ENCODE measurements at regions not wholly inside any gene's neighbourhood (a gene's known extent, or its start where the extent isn't known, plus 50 kb on each side); places are given as distances from the start of the nearest gene placed in this dataset.

DNA sequence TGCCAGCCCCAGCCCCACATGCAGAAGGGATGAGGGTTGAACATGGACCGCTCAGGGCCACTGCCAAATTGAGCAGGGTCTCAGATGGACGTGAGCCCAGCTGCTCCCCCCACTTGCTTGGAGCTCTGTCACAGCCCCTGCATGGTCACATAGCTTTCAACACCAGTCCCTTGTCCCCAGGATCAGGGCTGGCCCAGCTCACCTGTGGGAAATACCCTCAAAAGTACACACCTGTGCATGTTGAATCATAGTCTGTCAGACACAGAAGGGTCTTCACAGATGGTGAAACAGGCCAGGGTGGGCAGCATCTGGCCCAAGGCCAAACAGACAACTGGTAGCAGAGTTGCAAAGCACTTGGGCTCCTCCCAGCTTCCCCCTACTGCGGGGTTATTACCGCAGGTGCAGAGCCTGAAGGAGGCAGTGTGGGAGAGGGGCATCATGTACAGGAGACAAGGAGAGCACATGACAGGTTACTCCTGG lies 77.6 kb upstream of the UNC5B start:
- no peak for TF ChIP-seq EZH2 (IDR thresholded peaks at IDR 0.05; ENCODE audit: insufficient read depth, poor library complexity, severe bottlenecking)
- TF ChIP-seq EZH2phosphoT487 (IDR thresholded peaks at IDR 0.05; ENCODE audit: insufficient read depth, low read depth) = no peak
